Fibroblast of lung (primary cell): ENCODE measurements at regions not wholly inside any gene's neighbourhood (a gene's known extent, or its start where the extent isn't known, plus 50 kb on each side); places are given as distances from the start of the nearest gene placed in this dataset.
A peak's percentile ranks its signal among the peaks of the same experiment; 100 is the strongest.

Experiments used
- DNase-seq, 2 donors: peaks; one replicate each; pipeline versions ENCODE4 v3.0.0 to v3.0.0-alpha.2; 2010; ENCODE audit warnings: low read depth in 2 of 2
- H2AFZ ChIP-seq: 2 replicates; pipeline ENCODE4 v1.5.1; 2012; ENCODE audit warnings: low read length, control low read depth, inconsistent platforms
- H3K27ac ChIP-seq: 2 replicates; pipeline ENCODE4 v1.5.1; 2011; ENCODE audit warnings: low read length, control low read depth; ENCODE audit not compliant: insufficient read depth
- H3K27me3 ChIP-seq: 2 replicates; pipeline ENCODE4 v1.5.1; 2011; ENCODE audit warnings: mild to moderate bottlenecking, low read length; ENCODE audit not compliant: control insufficient read depth, insufficient read depth
- H3K36me3 ChIP-seq: 2 replicates; pipeline ENCODE4 v1.5.1; 2011; ENCODE audit warnings: low read length; ENCODE audit not compliant: control insufficient read depth, insufficient read depth
- H3K4me1 ChIP-seq: 2 replicates; pipeline ENCODE4 v1.5.1; 2011; ENCODE audit warnings: low read length; ENCODE audit not compliant: control insufficient read depth, insufficient read depth; ENCODE audit errors: extremely low read depth
- H3K4me2 ChIP-seq: 2 replicates; pipeline ENCODE4 v1.5.1; 2011; ENCODE audit warnings: low read length, control low read depth; ENCODE audit not compliant: insufficient read depth; ENCODE audit errors: extremely low read depth
- H3K4me3 ChIP-seq, 4 experiments: fragments of 200-600 bp in 1 of 4; sonication (generic) in 1 of 4; replicated peaks in 1 of 4; 2 replicates each; pipeline ENCODE4 v1.5.1; 2011 to 2016; ENCODE audit warnings: low read length in 4 of 4, low read depth in 3 of 4, mild to moderate bottlenecking in 3 of 4, control low read depth in 2 of 4, inconsistent platforms in 1 of 4, mixed read lengths in 1 of 4; ENCODE audit not compliant: insufficient read depth in 1 of 4; ENCODE audit errors: control extremely low read depth in 1 of 4
- H3K79me2 ChIP-seq: 2 replicates; pipeline ENCODE4 v1.5.1; 2012; ENCODE audit warnings: mild to moderate bottlenecking, low read length, inconsistent platforms; ENCODE audit not compliant: control insufficient read depth, insufficient read depth
- H3K9ac ChIP-seq: 2 replicates; pipeline ENCODE4 v1.5.1; 2011; ENCODE audit warnings: mild to moderate bottlenecking, low read length, control low read depth; ENCODE audit not compliant: insufficient read depth
- H3K9me3 ChIP-seq: 2 replicates; pipeline ENCODE4 v1.5.1; 2012; ENCODE audit warnings: low read depth, low read length; ENCODE audit not compliant: control insufficient read depth, insufficient read depth
- H4K20me1 ChIP-seq: 2 replicates; pipeline ENCODE4 v1.5.1; 2011; ENCODE audit warnings: low read length; ENCODE audit not compliant: control insufficient read depth, insufficient read depth; ENCODE audit errors: extremely low read depth
- CTCF ChIP-seq, 2 donors: IDR thresholded peaks in 1 of 2; conservative IDR thresholded peaks in 1 of 2; 1 replicate in 1 of 2; 2 replicates in 1 of 2; pipeline ENCODE4 v1.5.1; 2011 to 2012; ENCODE audit warnings: low read length in 2 of 2, control low read depth in 1 of 2, inconsistent platforms in 1 of 2, low read depth in 1 of 2, mild to moderate bottlenecking in 1 of 2
- EZH2 ChIP-seq: IDR thresholded peaks from 2 replicates; pipeline ENCODE4 v1.5.1; 2012; ENCODE audit warnings: low read length, control low read depth, mild to moderate bottlenecking; ENCODE audit errors: missing control alignments

DNA sequence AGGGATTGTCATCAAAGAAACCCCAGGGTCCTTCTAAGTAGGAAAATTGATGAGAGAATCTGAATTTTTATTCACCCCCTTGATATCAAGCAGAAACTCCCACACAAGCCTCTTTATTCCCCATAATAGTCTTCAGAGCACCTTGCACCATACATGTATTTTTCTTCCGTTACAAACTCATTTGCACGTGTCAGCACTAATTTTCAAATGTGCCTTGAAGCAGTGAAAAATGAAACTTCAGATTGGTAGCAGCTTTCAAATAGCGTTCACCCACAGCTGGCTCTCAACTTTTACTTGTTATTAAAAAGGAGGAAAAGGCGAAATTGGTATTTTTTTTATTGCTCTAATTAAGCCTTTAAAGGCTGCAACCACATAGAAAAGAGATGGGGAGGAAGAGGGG lies 343.0 kb upstream of the TENM4 start:
- no peak overlapping the region for H3K4me2 ChIP-seq

GRCh38 chr11:79768343-79768742 lies 327.5 kb upstream of the TENM4 start:
- H4K20me1 ChIP-seq: no peaks in the 10 kb centered on the region
- no peaks in the 10 kb centered on the region for H3K36me3 ChIP-seq
- H3K4me1 ChIP-seq: no peaks in the 10 kb centered on the region
- H3K9ac ChIP-seq: no peak overlapping the region
- DNase-seq: no peak
- H3K4me2 ChIP-seq: no peak overlapping the region
- no peaks in the 10 kb centered on the region for H3K9me3 ChIP-seq
- H3K27me3 ChIP-seq: no peaks in the 10 kb centered on the region
- H3K79me2 ChIP-seq: no peaks in the 10 kb centered on the region
- H2AFZ ChIP-seq: no peak overlapping the region
- TF ChIP-seq EZH2 (no peak), CTCF (conservative IDR thresholded peaks at IDR 0.05 in 1 of 2, IDR thresholded peaks at IDR 0.05 in 1 of 2; ENCODE audit: low read depth in 1 of 2, low read length in 2 of 2) (no peak)
- H3K27ac ChIP-seq: no peak overlapping the region
- no peak overlapping the region for H3K4me3 ChIP-seq

More for the DNA sequence above, 343.0 kb upstream of the TENM4 start:
- H3K36me3 ChIP-seq: no peaks in the 10 kb centered on the region
- H3K9me3 ChIP-seq: no peaks in the 10 kb centered on the region
- no peaks in the 10 kb centered on the region for H3K4me1 ChIP-seq
- H3K27ac ChIP-seq: no peak overlapping the region
- H3K4me3 ChIP-seq: no peak overlapping the region
- no peaks in the 10 kb centered on the region for H3K27me3 ChIP-seq
- H3K9ac ChIP-seq: no peak overlapping the region
- no peaks in the 10 kb centered on the region for H3K79me2 ChIP-seq
- TF ChIP-seq EZH2 (no peak), CTCF (conservative IDR thresholded peaks at IDR 0.05 in 1 of 2, IDR thresholded peaks at IDR 0.05 in 1 of 2; ENCODE audit: low read depth in 1 of 2, low read length in 2 of 2) (no peak)
- H2AFZ ChIP-seq: no peak overlapping the region
- no peaks in the 10 kb centered on the region for H4K20me1 ChIP-seq
- no peak for DNase-seq

DNA sequence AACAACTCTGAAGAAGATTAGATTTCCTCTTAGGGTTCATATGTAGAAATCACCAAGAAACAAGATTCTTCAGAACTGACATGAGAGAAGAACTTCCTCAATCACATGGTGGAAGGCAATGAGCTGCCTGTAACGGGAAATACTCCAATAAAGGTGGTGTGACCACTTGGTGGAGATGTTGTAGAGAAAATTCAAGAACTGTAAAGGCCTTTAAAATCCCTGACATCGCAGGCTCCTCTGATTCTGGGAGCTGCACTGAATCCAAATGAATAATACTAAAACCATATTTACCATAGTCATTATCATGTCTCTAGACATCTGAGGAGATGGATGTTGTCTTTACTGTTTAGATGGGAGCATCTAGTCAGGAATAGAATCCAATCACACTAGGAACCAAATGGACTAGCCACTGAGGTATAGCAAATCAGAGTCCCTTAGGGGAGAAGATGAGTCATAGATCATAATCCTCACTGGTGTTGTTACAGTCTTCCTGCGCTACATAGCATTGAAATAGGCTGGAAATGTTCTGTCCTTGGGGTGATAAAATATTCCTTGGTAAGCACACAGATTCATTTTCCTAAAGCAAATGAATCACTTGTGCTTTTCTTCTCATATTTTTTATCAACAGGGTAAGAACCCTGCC lies 321.6 kb upstream of the TENM4 start:
- no peaks in the 10 kb centered on the region for H3K27me3 ChIP-seq
- H4K20me1 ChIP-seq: no peaks in the 10 kb centered on the region
- no peaks in the 10 kb centered on the region for H3K4me1 ChIP-seq
- no peak overlapping the region for H3K27ac ChIP-seq
- no peaks in the 10 kb centered on the region for H3K9me3 ChIP-seq
- H3K79me2 ChIP-seq: no peaks in the 10 kb centered on the region
- no peak overlapping the region for H3K4me2 ChIP-seq
- no peak overlapping the region for H3K9ac ChIP-seq
- TF ChIP-seq CTCF (conservative IDR thresholded peaks at IDR 0.05 in 1 of 2, IDR thresholded peaks at IDR 0.05 in 1 of 2; ENCODE audit: low read depth in 1 of 2, low read length in 2 of 2): peak in 1 of 2 donors; percentile 3
- TF ChIP-seq EZH2: no peak
- no peaks in the 10 kb centered on the region for H3K36me3 ChIP-seq
- no peak overlapping the region for H3K4me3 ChIP-seq
- H2AFZ ChIP-seq: no peak overlapping the region
- DNase-seq: peak in 1 of 2 donors; percentile 36
